IPS-15b (cell line): ENCODE measurements at regions not wholly inside any gene's neighbourhood (a gene's known extent, or its start where the extent isn't known, plus 50 kb on each side); places are given as distances from the start of the nearest gene placed in this dataset.

Experiments used
- H3K27me3 ChIP-seq: one replicate; pipeline ENCODE4 v1.6.1; 2013; ENCODE audit warnings: low read length; ENCODE audit not compliant: control insufficient read depth, insufficient read depth
- H3K36me3 ChIP-seq: one replicate; pipeline ENCODE4 v1.6.1; 2013; ENCODE audit warnings: low read length; ENCODE audit not compliant: control insufficient read depth, insufficient read depth
- H3K4me1 ChIP-seq: one replicate; pipeline ENCODE4 v1.6.1; 2013; ENCODE audit warnings: mild to moderate bottlenecking, low read length; ENCODE audit not compliant: control insufficient read depth, insufficient read depth
- H3K4me3 ChIP-seq: one replicate; pipeline ENCODE4 v1.5.1; 2013; ENCODE audit warnings: low read depth, low read length
- H3K9ac ChIP-seq: one replicate; pipeline ENCODE4 v1.6.1; 2013; ENCODE audit warnings: low read depth, mild to moderate bottlenecking, low read length
- H3K9me3 ChIP-seq: one replicate; pipeline ENCODE4 v1.6.1; 2013; ENCODE audit warnings: mild to moderate bottlenecking, low read length; ENCODE audit not compliant: control insufficient read depth, insufficient read depth

- H3K9ac ChIP-seq: no peak overlapping the region
- no peaks in the 10 kb centered on the region for H3K9me3 ChIP-seq
- H3K36me3 ChIP-seq: no peaks in the 10 kb centered on the region
- no peaks in the 10 kb centered on the region for H3K27me3 ChIP-seq
- H3K4me3 ChIP-seq: no peak overlapping the region
- H3K4me1 ChIP-seq: no peaks in the 10 kb centered on the region
Observed at GRCh38 chr1:14451217-14451616, 147.3 kb upstream of the KAZN start.

GRCh38 chr1:14452551-14452950 lies 145.9 kb upstream of the KAZN start:
- no peak overlapping the region for H3K9ac ChIP-seq
- H3K9me3 ChIP-seq: no peaks in the 10 kb centered on the region
- no peaks in the 10 kb centered on the region for H3K4me1 ChIP-seq
- no peaks in the 10 kb centered on the region for H3K27me3 ChIP-seq
- no peak overlapping the region for H3K4me3 ChIP-seq
- no peaks in the 10 kb centered on the region for H3K36me3 ChIP-seq

- no peak overlapping the region for H3K9ac ChIP-seq
- no peaks in the 10 kb centered on the region for H3K36me3 ChIP-seq
- no peak overlapping the region for H3K4me3 ChIP-seq
- H3K9me3 ChIP-seq: no peaks in the 10 kb centered on the region
- no peaks in the 10 kb centered on the region for H3K4me1 ChIP-seq
- peaks cover 2% of the 10 kb centered on the region for H3K27me3 ChIP-seq
Observed at GRCh38 chr1:14460173-14460572, 138.3 kb upstream of the KAZN start.

- Histone ChIP-seq H3K4me3 (no peak overlapping the region), H3K4me1 (no peaks in the 10 kb centered on the region), H3K36me3 (no peaks in the 10 kb centered on the region), H3K27me3 (peaks cover 2% of the 10 kb centered on the region), H3K9me3 (no peaks in the 10 kb centered on the region), H3K9ac (no peak overlapping the region)
Observed at GRCh38 chr1:14462851-14463250, 135.6 kb upstream of the KAZN start.

GRCh38 chr1:14466006-14466405 lies 132.5 kb upstream of the KAZN start:
- no peak overlapping the region for H3K9ac ChIP-seq
- H3K27me3 ChIP-seq: peaks cover 3% of the 10 kb centered on the region
- H3K4me1 ChIP-seq: no peaks in the 10 kb centered on the region
- no peaks in the 10 kb centered on the region for H3K36me3 ChIP-seq
- no peaks in the 10 kb centered on the region for H3K9me3 ChIP-seq
- H3K4me3 ChIP-seq: no peak overlapping the region

GRCh38 chr1:14467112-14467511 lies 131.4 kb upstream of the KAZN start:
- H3K4me3 ChIP-seq: no peak overlapping the region
- no peaks in the 10 kb centered on the region for H3K36me3 ChIP-seq
- H3K9ac ChIP-seq: no peak overlapping the region
- no peaks in the 10 kb centered on the region for H3K4me1 ChIP-seq
- no peaks in the 10 kb centered on the region for H3K9me3 ChIP-seq
- H3K27me3 ChIP-seq: peaks cover 3% of the 10 kb centered on the region

GRCh38 chr1:14468751-14469150 lies 129.7 kb upstream of the KAZN start:
- no peaks in the 10 kb centered on the region for H3K4me1 ChIP-seq
- H3K9me3 ChIP-seq: no peaks in the 10 kb centered on the region
- H3K9ac ChIP-seq: no peak overlapping the region
- H3K27me3 ChIP-seq: peaks cover 3% of the 10 kb centered on the region
- H3K4me3 ChIP-seq: no peak overlapping the region
- H3K36me3 ChIP-seq: no peaks in the 10 kb centered on the region

- peaks cover 5% of the 10 kb centered on the region for H3K27me3 ChIP-seq
- H3K4me3 ChIP-seq: no peak overlapping the region
- H3K9me3 ChIP-seq: no peaks in the 10 kb centered on the region
- no peak overlapping the region for H3K9ac ChIP-seq
- no peaks in the 10 kb centered on the region for H3K36me3 ChIP-seq
- no peaks in the 10 kb centered on the region for H3K4me1 ChIP-seq
Observed at GRCh38 chr1:14470802-14471201, 127.7 kb upstream of the KAZN start.

GRCh38 chr1:14474856-14475255 lies 123.6 kb upstream of the KAZN start:
- no peak overlapping the region for H3K4me3 ChIP-seq
- no peaks in the 10 kb centered on the region for H3K9me3 ChIP-seq
- no peaks in the 10 kb centered on the region for H3K36me3 ChIP-seq
- peaks cover 2% of the 10 kb centered on the region for H3K27me3 ChIP-seq
- H3K4me1 ChIP-seq: no peaks in the 10 kb centered on the region
- no peak overlapping the region for H3K9ac ChIP-seq

- H3K4me3 ChIP-seq: no peak overlapping the region
- no peaks in the 10 kb centered on the region for H3K4me1 ChIP-seq
- H3K27me3 ChIP-seq: peaks cover 2% of the 10 kb centered on the region
- no peak overlapping the region for H3K9ac ChIP-seq
- no peaks in the 10 kb centered on the region for H3K36me3 ChIP-seq
- H3K9me3 ChIP-seq: no peaks in the 10 kb centered on the region
Observed at GRCh38 chr1:14476170-14476955, 122.1 kb upstream of the KAZN start.

GRCh38 chr1:14478120-14478519 lies 120.4 kb upstream of the KAZN start:
- Histone ChIP-seq H3K27me3 (peaks cover 2% of the 10 kb centered on the region), H3K9me3 (no peaks in the 10 kb centered on the region), H3K9ac (no peak overlapping the region), H3K36me3 (no peaks in the 10 kb centered on the region), H3K4me3 (no peak overlapping the region), H3K4me1 (no peaks in the 10 kb centered on the region)

GRCh38 chr1:14479865-14480264 lies 118.6 kb upstream of the KAZN start:
- Histone ChIP-seq H3K9me3 (no peaks in the 10 kb centered on the region), H3K9ac (no peak overlapping the region), H3K36me3 (no peaks in the 10 kb centered on the region), H3K27me3 (peaks cover under 1% of the 10 kb centered on the region), H3K4me3 (no peak overlapping the region), H3K4me1 (no peaks in the 10 kb centered on the region)
